Endothelial cell of hepatic sinusoid (primary cell): ENCODE measurements at regions not wholly inside any gene's neighbourhood (a gene's known extent, or its start where the extent isn't known, plus 50 kb on each side); places are given as distances from the start of the nearest gene placed in this dataset.
"Not testable (repeated sequence)": the region's sequence is repeated elsewhere in the genome, so short reads cannot be mapped to it uniquely, and the experiment has no call there.

ENCODE experiments used
- in situ Hi-C: cut with HindIII; loops from 2 replicates; pipeline ENCODE4 v1.10.0; 2017; ENCODE audit warnings: low sequenced_read_pairs

GRCh38 chr5:36777105-36777757 lies 99.3 kb upstream of the NIPBL start:
- in situ Hi-C loops: no loop called here

- in situ Hi-C loops: no loop called here
Observed at GRCh38 chr5:36778336-36778735, 98.2 kb upstream of the NIPBL start.

GRCh38 chr5:36782612-36783011 lies 94.0 kb upstream of the NIPBL start:
- in situ Hi-C loops: loop anchor here (5.0 to 10.0 kb wide), 2 partner anchors 45 to 52 kb away; no protein-coding TSS in a partner anchor

DNA sequence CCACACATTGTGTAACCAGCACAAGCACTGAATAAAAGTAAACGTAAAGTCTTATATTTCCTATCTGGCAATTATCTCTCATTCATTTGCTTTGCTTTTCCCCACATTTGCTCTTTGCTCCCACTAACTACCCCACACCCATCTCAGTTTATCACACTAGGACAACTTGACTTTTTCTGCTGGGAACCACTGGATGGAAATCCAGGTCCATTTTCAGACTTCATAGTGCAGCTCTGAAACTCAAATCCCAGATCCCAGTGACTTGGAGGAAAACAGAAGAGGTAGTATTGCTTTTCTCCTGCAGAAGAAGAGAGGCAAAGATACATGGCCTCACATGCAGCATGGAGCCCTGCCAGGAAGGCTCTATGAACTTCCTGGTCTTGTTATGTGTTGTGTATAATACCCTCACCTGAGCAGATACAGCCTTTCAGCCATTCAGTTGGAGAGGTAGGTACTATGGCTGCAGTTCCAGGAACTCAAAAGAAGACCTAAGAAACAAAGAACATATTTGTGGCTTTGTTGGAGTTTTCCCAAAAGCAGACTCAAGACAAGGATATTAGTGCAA lies 90.0 kb upstream of the NIPBL start:
- in situ Hi-C loops: loop anchor here (10.0 kb wide), 1 partner anchor 48 kb away; no protein-coding TSS in a partner anchor

- in situ Hi-C loops: loop anchor here (10.0 kb wide), 1 partner anchor 47 kb away; no protein-coding TSS in a partner anchor
Observed at GRCh38 chr5:36787365-36788093, 89.0 kb upstream of the NIPBL start.

DNA sequence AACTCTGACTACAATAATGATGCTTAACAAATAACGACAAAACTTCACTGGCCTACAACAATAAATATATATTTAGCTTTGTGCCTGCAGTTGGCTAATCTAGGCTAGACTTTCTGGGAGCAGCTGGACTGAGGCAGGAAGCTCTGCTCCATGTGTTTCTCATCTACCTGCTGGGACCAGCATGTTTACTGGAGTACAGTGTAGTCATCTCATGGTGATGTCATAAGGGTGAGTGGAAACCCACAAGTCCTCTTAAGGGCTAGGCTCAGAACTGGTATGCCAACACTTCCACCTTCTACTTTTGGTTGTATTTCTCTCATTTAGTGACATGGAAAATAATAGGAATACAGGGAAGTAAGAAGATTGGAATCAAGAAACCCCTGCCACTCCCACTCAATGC lies 85.7 kb upstream of the NIPBL start:
- in situ Hi-C loops: no loop called here

DNA sequence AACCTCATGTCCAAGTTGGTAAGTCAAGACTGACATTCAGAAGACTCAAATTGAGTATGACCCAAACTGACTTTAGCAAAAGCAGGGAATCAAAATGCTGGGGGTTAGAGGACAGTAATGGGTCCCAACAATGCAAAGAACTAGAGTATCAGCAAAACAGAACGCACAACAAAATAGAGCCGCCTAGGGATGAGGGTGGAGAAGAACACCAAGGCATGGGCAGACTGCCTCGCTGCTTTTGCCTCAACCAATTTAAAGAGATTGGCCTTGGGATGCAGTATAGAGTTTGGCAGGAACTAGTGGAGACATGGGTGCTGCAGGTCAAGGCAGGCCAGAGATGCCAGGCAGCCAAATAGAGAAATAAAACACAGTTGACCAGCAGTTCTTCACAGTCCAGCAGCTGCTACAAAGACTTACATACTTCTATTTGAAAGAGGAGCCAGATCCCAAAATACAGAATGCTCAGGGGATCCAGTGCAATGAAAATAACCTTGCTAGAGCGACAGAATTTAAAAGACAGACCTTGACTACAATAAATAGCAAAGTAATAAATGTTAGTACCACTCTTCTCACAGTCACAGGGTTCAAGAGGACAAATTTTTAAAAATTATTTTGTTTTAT lies 83.9 kb upstream of the NIPBL start:
- in situ Hi-C loops: no loop called here

- in situ Hi-C loops: no loop called here
Observed at GRCh38 chr5:36795366-36795765, 81.2 kb upstream of the NIPBL start.

GRCh38 chr5:36796155-36796554 lies 80.4 kb upstream of the NIPBL start:
- in situ Hi-C loops: no loop called here

DNA sequence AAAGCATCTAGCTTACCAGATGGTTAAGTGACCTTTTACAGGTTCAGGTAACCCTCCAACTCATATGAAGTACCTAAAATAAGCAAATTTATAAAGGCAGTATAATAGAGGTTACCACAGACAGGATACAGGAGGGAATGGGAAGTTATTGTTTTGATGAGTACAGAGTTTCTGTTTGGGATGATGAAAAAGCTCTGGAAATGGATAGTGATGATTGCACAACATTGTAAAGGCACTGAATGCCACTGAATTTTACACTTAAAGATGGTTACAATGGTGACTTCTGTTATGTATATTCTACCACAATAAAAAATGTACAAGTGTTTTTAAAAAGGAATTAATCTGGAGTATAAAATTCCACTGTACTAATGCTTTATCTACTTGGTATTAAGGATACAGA lies 75.0 kb upstream of the NIPBL start:
- in situ Hi-C loops: no loop called here

DNA sequence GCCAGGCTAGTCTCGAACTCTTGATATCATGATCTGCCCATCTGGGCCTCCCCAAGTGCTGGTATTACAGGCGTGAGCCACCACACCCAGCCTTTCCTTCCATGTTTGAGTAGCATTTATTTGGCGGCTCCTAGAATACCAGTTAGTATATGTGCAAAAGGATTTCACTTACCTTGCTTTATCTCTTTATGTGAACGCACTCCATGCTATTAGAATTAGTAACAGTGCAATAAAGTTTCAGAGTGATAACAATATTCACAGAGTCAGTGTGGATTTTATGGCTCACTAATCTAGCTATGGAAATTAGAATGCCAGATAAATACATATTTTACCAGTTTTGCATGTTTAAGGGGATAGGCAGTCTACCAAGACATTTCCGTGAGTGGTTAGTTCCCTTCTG lies 74.4 kb upstream of the NIPBL start:
- in situ Hi-C loops: no loop called here

- in situ Hi-C loops: not testable (repeated sequence)
Observed at GRCh38 chr5:36813249-36813648, 63.3 kb upstream of the NIPBL start.

DNA sequence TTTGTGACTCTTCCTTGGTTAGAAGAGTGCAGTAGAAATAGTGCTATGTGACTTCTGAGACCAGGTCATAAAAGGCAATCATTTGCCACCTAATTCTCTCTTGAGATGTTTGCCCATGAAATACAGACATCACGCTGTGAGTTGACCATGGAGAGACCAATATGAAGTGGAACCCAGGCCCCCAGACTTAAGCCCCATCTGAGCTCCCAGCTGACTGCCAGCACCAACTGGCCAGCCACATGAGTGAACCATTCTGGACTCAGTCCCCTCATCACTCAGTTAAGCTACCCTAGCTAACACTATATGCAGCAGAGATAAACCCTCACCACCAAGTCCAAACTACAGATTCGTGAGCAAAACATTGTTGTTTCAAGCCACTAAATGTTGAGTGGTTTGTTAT lies 60.7 kb upstream of the NIPBL start:
- in situ Hi-C loops: no loop called here

- in situ Hi-C loops: no loop called here
Observed at GRCh38 chr5:36820900-36821299, 55.7 kb upstream of the NIPBL start.

DNA sequence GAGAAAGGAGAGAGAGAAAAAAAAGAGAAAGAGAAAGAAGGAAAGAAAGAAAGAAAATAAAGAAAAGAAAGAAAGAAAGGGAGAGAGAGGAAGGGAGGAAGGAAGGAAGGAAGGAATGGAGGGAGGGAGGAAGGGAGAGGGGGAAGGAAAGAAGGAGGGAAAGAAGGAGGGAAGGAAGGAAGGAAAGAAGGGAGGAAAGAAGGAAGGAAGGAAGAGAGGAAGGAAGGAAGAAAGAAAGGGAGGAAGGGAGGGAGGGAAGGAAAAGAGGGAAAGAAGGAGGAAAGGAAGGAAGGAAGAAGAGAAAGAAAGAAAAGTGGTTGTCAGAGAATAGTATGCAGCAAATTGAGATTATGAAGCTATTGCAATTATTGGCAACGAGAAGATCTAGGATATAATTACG lies 49.9 kb upstream of the NIPBL start:
- in situ Hi-C loops: no loop called here
